Endothelial cell of umbilical vein (primary cell): ENCODE measurements at regions not wholly inside any gene's neighbourhood (a gene's known extent, or its start where the extent isn't known, plus 50 kb on each side); places are given as distances from the start of the nearest gene placed in this dataset.

Source experiments
- BruUV-seq: library from RNA; stranded (reverse); fragments of 400-500 nt; replicated peaks from 2 replicates; lab custom pipeline; 2021; lab: Mats Ljungman, UMichigan
- CTCF ChIA-PET: fragments of 300-600, 350-600 bp; sonication (Branson Sonifier 250); formaldehyde crosslinking; loops from one replicate; lab custom pipeline; 2021; ENCODE audit warnings: antibody characterized with exemption, inconsistent platforms; lab: Charles Lee
- POLR2A ChIA-PET: fragments of 300-600, 350-600 bp; sonication (Branson Sonifier 250); formaldehyde crosslinking; loops from one replicate; lab custom pipeline; 2021; ENCODE audit warnings: antibody characterized with exemption, inconsistent platforms; lab: Charles Lee
- DNase-seq: peaks from one replicate; pipeline ENCODE4 v3.0.0-alpha.2; 2011; ENCODE audit warnings: low read depth, low spot score
- FAIRE-seq: peaks from 2 replicates; lab custom pipeline; 2011; peaks lifted over from hg19 to GRCh38; lab: Jason Lieb, UNC
- H2AFZ ChIP-seq: 2 replicates; pipeline ENCODE4 v1.6.0; 2012; ENCODE audit warnings: low read depth, low read length, control low read depth, inconsistent platforms
- H3K27ac ChIP-seq: 2 replicates; pipeline ENCODE4 v1.5.1; 2011; ENCODE audit warnings: low read depth, mild to moderate bottlenecking, control low read depth, low read length, moderate library complexity; ENCODE audit not compliant: insufficient read depth
- H3K27me3 ChIP-seq, 2 experiments: 2 replicates each; pipeline versions ENCODE4 v1.6.0 to v1.6.1; 2011; ENCODE audit warnings: low read length in 2 of 2, mixed read lengths in 1 of 2; ENCODE audit not compliant: control insufficient read depth in 2 of 2, insufficient read depth in 2 of 2
- H3K36me3 ChIP-seq, 2 experiments: 2 replicates in 1 of 2; 3 replicates in 1 of 2; pipeline ENCODE4 v1.5.1; 2011; ENCODE audit warnings: low read length in 2 of 2, mild to moderate bottlenecking in 1 of 2, moderate library complexity in 1 of 2; ENCODE audit not compliant: control insufficient read depth in 2 of 2, insufficient read depth in 2 of 2; ENCODE audit errors: extremely low read depth in 1 of 2
- H3K4me1 ChIP-seq: 3 replicates; pipeline ENCODE4 v1.5.1; 2011; ENCODE audit warnings: mild to moderate bottlenecking, low read length; ENCODE audit not compliant: control insufficient read depth, insufficient read depth; ENCODE audit errors: extremely low read depth
- H3K4me2 ChIP-seq: 2 replicates; pipeline ENCODE4 v1.6.1; 2011; ENCODE audit warnings: low read length, control low read depth, mixed read lengths; ENCODE audit not compliant: insufficient read depth
- H3K4me3 ChIP-seq, 3 experiments: fragments of 200-600 bp in 1 of 3; sonication (generic), shearing (Covaris generic) in 1 of 3; replicated peaks in 1 of 3; 2 replicates each; pipeline ENCODE4 v1.5.1; 2011 to 2016; ENCODE audit warnings: control low read depth in 3 of 3, low read length in 3 of 3, mild to moderate bottlenecking in 2 of 3, inconsistent platforms in 1 of 3, low read depth in 1 of 3, moderate library complexity in 1 of 3; ENCODE audit not compliant: insufficient read depth in 1 of 3
- H3K79me2 ChIP-seq: 2 replicates; pipeline ENCODE4 v1.6.0; 2012; ENCODE audit warnings: low read length, inconsistent platforms; ENCODE audit not compliant: control insufficient read depth, insufficient read depth
- H3K9ac ChIP-seq: replicated peaks from 2 replicates; pipeline ENCODE3; 2011; ENCODE audit warnings: low read length, control low read depth; ENCODE audit not compliant: insufficient read depth; ENCODE audit errors: extremely low read depth
- H3K9me1 ChIP-seq: replicated peaks from 3 replicates; pipeline ENCODE4 v1.6.0; 2011; ENCODE audit warnings: mild to moderate bottlenecking, low read length; ENCODE audit not compliant: control insufficient read depth, insufficient read depth; ENCODE audit errors: extremely low read depth
- H3K9me3 ChIP-seq: replicated peaks from 2 replicates; pipeline ENCODE4 v1.5.1; 2012; ENCODE audit warnings: low read length, inconsistent platforms; ENCODE audit not compliant: control insufficient read depth, insufficient read depth
- H4K20me1 ChIP-seq: replicated peaks from 2 replicates; pipeline ENCODE3; 2011; ENCODE audit warnings: mild to moderate bottlenecking, low read length; ENCODE audit not compliant: control insufficient read depth, insufficient read depth; ENCODE audit errors: extremely low read depth
- EZH2 ChIP-seq: IDR thresholded peaks from 2 replicates; pipeline ENCODE4 v1.6.1; 2012; ENCODE audit warnings: borderline replicate concordance, low read depth, mild to moderate bottlenecking, moderate library complexity, low read length, inconsistent platforms; ENCODE audit not compliant: severe bottlenecking
- FOS ChIP-seq: IDR thresholded peaks from 2 replicates; pipeline ENCODE4 v1.6.1; 2011; ENCODE audit warnings: mild to moderate bottlenecking, low read length, moderate library complexity, borderline replicate concordance; ENCODE audit not compliant: insufficient read depth
- GATA2 ChIP-seq: IDR thresholded peaks from 2 replicates; pipeline ENCODE4 v1.7.0; 2011; ENCODE audit warnings: low read depth, mild to moderate bottlenecking, moderate library complexity, mixed read lengths, low read length; ENCODE audit not compliant: insufficient read length, insufficient read depth
- MAX ChIP-seq: IDR thresholded peaks from 2 replicates; pipeline ENCODE4 v1.6.1; 2011; ENCODE audit not compliant: insufficient read depth, insufficient read length
- POLR2A ChIP-seq: IDR thresholded peaks from 2 replicates; pipeline ENCODE4 v1.6.1; 2012; ENCODE audit warnings: low read depth, mild to moderate bottlenecking, control low read depth, low read length
- dilution Hi-C: fragments of 300-500 bp; cut with MboI; formaldehyde crosslinking; loops from one replicate; pipeline ENCODE4 v1.15.0; 2019; ENCODE audit warnings: low sequenced_read_pairs; ENCODE audit not compliant: extremely low pct_ligation_motif_present
- intact Hi-C: fragments of 100-400 bp; cut with micrococcal nuclease; formaldehyde crosslinking; loops from one replicate; pipeline ENCODE4 v1.10.0; 2022
- TF ChIP-seq, protein P1 (sequence below), 2 donors: IDR thresholded peaks; 1 replicate in 1 of 2; 2 replicates in 1 of 2; pipeline ENCODE4 v1.5.1; 2011; ENCODE audit warnings: low read length in 2 of 2, mild to moderate bottlenecking in 2 of 2, moderate library complexity in 2 of 2, control low read depth in 1 of 2, inconsistent platforms in 1 of 2, low read depth in 1 of 2; ENCODE audit not compliant: insufficient read depth in 1 of 2; ENCODE audit errors: extremely low read depth in 1 of 2

DNA sequence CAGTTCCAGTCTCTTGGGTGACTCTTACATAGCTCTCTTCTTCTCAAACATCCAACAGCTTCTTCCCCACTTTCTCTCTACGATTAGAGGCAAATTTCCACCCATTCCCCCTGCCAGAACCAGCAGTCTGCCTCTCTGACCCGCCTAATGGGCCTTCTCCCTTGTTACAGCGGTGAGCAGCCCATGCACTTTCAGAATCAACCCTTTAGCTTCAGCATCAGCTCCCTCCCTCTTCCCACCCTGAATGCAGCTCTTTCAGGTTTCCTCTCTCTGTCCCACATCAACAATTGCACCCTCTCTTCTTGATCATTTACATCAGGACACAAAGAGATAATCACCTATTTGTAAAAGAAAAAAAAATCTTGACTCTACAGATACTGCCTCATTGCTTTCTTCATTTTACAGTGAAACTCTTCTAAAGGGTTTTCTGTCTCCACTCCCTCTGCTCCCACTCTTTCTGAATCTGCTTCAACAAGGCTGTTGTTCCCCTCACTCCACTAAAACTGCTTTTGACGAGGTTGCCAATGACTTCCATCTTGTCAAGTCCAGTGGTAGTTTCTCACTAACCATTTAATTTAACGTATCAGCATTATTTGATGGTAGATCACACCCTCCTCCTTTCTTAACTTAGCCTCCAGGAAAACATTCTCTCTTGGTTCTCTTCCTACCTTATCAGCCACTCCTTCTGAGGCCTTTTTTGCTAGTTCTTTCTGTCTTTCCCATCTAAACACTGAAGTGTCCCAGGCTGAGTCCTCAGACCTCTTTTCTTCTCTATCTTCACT is 106.6 kb downstream of the NPY start:
- H3K9ac ChIP-seq, result no peak overlapping the region
- DNase-seq (no peak), FAIRE-seq (no peak)
- intact Hi-C loops (no loop called here), dilution Hi-C loops (no loop called here)
- no peaks in the 10 kb centered on the region for H3K36me3 ChIP-seq
- H3K27me3 ChIP-seq, result peaks cover 0 to 2% of the 10 kb centered on the region in 2 experiments
- CTCF ChIA-PET, result no interaction called here
- no peaks in the 10 kb centered on the region for H3K4me1 ChIP-seq
- POLR2A ChIA-PET, result no interaction called here
- H3K9me3 ChIP-seq, result no peaks in the 10 kb centered on the region
- H3K4me2 ChIP-seq, result no peak overlapping the region
- no peaks in the 10 kb centered on the region for H4K20me1 ChIP-seq
- no peaks in the 10 kb centered on the region for H3K9me1 ChIP-seq
- no peak overlapping the region for H2AFZ ChIP-seq
- TF ChIP-seq MAX (no peak), FOS (no peak), POLR2A (no peak), GATA2 (no peak), EZH2 (no peak)
- TF ChIP-seq, protein P1, sequence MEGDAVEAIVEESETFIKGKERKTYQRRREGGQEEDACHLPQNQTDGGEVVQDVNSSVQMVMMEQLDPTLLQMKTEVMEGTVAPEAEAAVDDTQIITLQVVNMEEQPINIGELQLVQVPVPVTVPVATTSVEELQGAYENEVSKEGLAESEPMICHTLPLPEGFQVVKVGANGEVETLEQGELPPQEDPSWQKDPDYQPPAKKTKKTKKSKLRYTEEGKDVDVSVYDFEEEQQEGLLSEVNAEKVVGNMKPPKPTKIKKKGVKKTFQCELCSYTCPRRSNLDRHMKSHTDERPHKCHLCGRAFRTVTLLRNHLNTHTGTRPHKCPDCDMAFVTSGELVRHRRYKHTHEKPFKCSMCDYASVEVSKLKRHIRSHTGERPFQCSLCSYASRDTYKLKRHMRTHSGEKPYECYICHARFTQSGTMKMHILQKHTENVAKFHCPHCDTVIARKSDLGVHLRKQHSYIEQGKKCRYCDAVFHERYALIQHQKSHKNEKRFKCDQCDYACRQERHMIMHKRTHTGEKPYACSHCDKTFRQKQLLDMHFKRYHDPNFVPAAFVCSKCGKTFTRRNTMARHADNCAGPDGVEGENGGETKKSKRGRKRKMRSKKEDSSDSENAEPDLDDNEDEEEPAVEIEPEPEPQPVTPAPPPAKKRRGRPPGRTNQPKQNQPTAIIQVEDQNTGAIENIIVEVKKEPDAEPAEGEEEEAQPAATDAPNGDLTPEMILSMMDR (IDR thresholded peaks at IDR 0.05; ENCODE audit: extremely low read depth in 1 of 2, insufficient read depth in 1 of 2, low read depth in 1 of 2, low read length in 2 of 2), result no peak
- H3K4me3 ChIP-seq, result no peak overlapping the region
- no peaks in the 10 kb centered on the region for H3K79me2 ChIP-seq
- no peak overlapping the region for H3K27ac ChIP-seq
- no TSS peak for BruUV-seq
